ENCODE measurements at regions not wholly inside any gene's neighbourhood (a gene's known extent, or its start where the extent isn't known, plus 50 kb on each side); places are given as distances from the start of the nearest gene placed in this dataset.

GRCh38 chr15:96264351-96264798 lies 66.1 kb upstream of the NR2F2 start:
- ATAC-seq (no peak), DNase-seq (no peak)
- Mint-ChIP-seq H3K9me3 (no peaks in the 10 kb centered on the region), H3K27me3 (no peaks in the 10 kb centered on the region), H3K36me3 (ENCODE audit: low read depth) (no peaks in the 10 kb centered on the region), H3K4me1 (no peaks in the 10 kb centered on the region), H3K27ac (no peak overlapping the region), H3K4me3 (no peak overlapping the region)

- no peak overlapping the region for H3K27ac Mint-ChIP-seq
- H3K4me3 Mint-ChIP-seq, result no peak overlapping the region
- H3K4me1 Mint-ChIP-seq, result no peaks in the 10 kb centered on the region
- H3K9me3 Mint-ChIP-seq, result no peaks in the 10 kb centered on the region
- DNase-seq (no peak), ATAC-seq (no peak)
- H3K36me3 Mint-ChIP-seq (ENCODE audit: low read depth), result no peaks in the 10 kb centered on the region
- no peaks in the 10 kb centered on the region for H3K27me3 Mint-ChIP-seq
These were observed 65.5 kb upstream of the NR2F2 start for GRCh38 chr15:96264801-96265515.

- H3K36me3 Mint-ChIP-seq (ENCODE audit: low read depth), result no peaks in the 10 kb centered on the region
- peaks cover 1% of the 10 kb centered on the region for H3K27me3 Mint-ChIP-seq
- no peaks in the 10 kb centered on the region for H3K9me3 Mint-ChIP-seq
- no peak for ATAC-seq
- no peak overlapping the region for H3K4me3 Mint-ChIP-seq
- H3K27ac Mint-ChIP-seq, result no peak overlapping the region
- no peak for DNase-seq
- no peaks in the 10 kb centered on the region for H3K4me1 Mint-ChIP-seq
These were observed 64.0 kb upstream of the NR2F2 start for GRCh38 chr15:96266456-96266855.

GRCh38 chr15:96267463-96267862 lies 63.0 kb upstream of the NR2F2 start:
- Mint-ChIP-seq H3K4me1 (no peaks in the 10 kb centered on the region), H3K36me3 (ENCODE audit: low read depth) (no peaks in the 10 kb centered on the region), H3K27ac (no peak overlapping the region), H3K9me3 (no peaks in the 10 kb centered on the region), H3K4me3 (no peak overlapping the region), H3K27me3 (peaks cover 2% of the 10 kb centered on the region)
- ATAC-seq (no peak), DNase-seq (no peak)

- Mint-ChIP-seq H3K27ac (no peak overlapping the region), H3K36me3 (ENCODE audit: low read depth) (no peaks in the 10 kb centered on the region), H3K4me1 (no peaks in the 10 kb centered on the region), H3K4me3 (no peak overlapping the region), H3K9me3 (no peaks in the 10 kb centered on the region), H3K27me3 (peaks cover 2% of the 10 kb centered on the region)
- no peak for DNase-seq
- no peak for ATAC-seq
These were observed 61.9 kb upstream of the NR2F2 start for GRCh38 chr15:96268442-96269204.

- Mint-ChIP-seq H3K27me3 (peaks cover 4% of the 10 kb centered on the region), H3K27ac (no peak overlapping the region), H3K36me3 (ENCODE audit: low read depth) (no peaks in the 10 kb centered on the region), H3K4me1 (no peaks in the 10 kb centered on the region), H3K4me3 (no peak overlapping the region), H3K9me3 (no peaks in the 10 kb centered on the region)
- ATAC-seq (no peak), DNase-seq (no peak)
These were observed 59.8 kb upstream of the NR2F2 start for GRCh38 chr15:96270581-96271172.

- ATAC-seq (no peak), DNase-seq (no peak)
- H3K36me3 Mint-ChIP-seq (ENCODE audit: low read depth), result no peaks in the 10 kb centered on the region
- H3K27me3 Mint-ChIP-seq, result peaks cover 4% of the 10 kb centered on the region
- no peaks in the 10 kb centered on the region for H3K4me1 Mint-ChIP-seq
- no peak overlapping the region for H3K4me3 Mint-ChIP-seq
- no peaks in the 10 kb centered on the region for H3K9me3 Mint-ChIP-seq
- no peak overlapping the region for H3K27ac Mint-ChIP-seq
These were observed 58.1 kb upstream of the NR2F2 start for GRCh38 chr15:96272427-96272826.

- ATAC-seq (peak; percentile 86), DNase-seq (peak; percentile 25)
- H3K9me3 Mint-ChIP-seq, result peaks cover 3% of the 10 kb centered on the region
- no peak overlapping the region for H3K4me3 Mint-ChIP-seq
- H3K4me1 Mint-ChIP-seq, result no peaks in the 10 kb centered on the region
- no peaks in the 10 kb centered on the region for H3K36me3 Mint-ChIP-seq (ENCODE audit: low read depth)
- H3K27ac Mint-ChIP-seq, result no peak overlapping the region
- peaks cover 7% of the 10 kb centered on the region for H3K27me3 Mint-ChIP-seq
These were observed 57.0 kb upstream of the NR2F2 start for GRCh38 chr15:96273317-96274086.

GRCh38 chr15:96274087-96274440 lies 56.4 kb upstream of the NR2F2 start:
- no peak overlapping the region for H3K4me3 Mint-ChIP-seq
- no peaks in the 10 kb centered on the region for H3K36me3 Mint-ChIP-seq (ENCODE audit: low read depth)
- DNase-seq (no peak), ATAC-seq (no peak)
- peaks cover 3% of the 10 kb centered on the region for H3K9me3 Mint-ChIP-seq
- no peak overlapping the region for H3K27ac Mint-ChIP-seq
- H3K4me1 Mint-ChIP-seq, result no peaks in the 10 kb centered on the region
- peaks cover 7% of the 10 kb centered on the region for H3K27me3 Mint-ChIP-seq

- ATAC-seq (no peak), DNase-seq (no peak)
- Mint-ChIP-seq H3K9me3 (peaks cover 3% of the 10 kb centered on the region), H3K4me1 (no peaks in the 10 kb centered on the region), H3K27ac (no peak overlapping the region), H3K36me3 (ENCODE audit: low read depth) (no peaks in the 10 kb centered on the region), H3K27me3 (peaks cover 9% of the 10 kb centered on the region), H3K4me3 (no peak overlapping the region)
These were observed 55.8 kb upstream of the NR2F2 start for GRCh38 chr15:96274698-96275097.

- no peaks in the 10 kb centered on the region for H3K36me3 Mint-ChIP-seq (ENCODE audit: low read depth)
- ATAC-seq, result no peak
- H3K27ac Mint-ChIP-seq, result no peak overlapping the region
- H3K4me1 Mint-ChIP-seq, result no peaks in the 10 kb centered on the region
- no peak overlapping the region for H3K4me3 Mint-ChIP-seq
- peaks cover 8% of the 10 kb centered on the region for H3K9me3 Mint-ChIP-seq
- DNase-seq, result no peak
- peaks cover 7% of the 10 kb centered on the region for H3K27me3 Mint-ChIP-seq
These were observed 53.9 kb upstream of the NR2F2 start for GRCh38 chr15:96276438-96277210.

Data from activated naive CD8-positive, alpha-beta T cell treated with anti-CD3 and anti-CD28 coated beads, Interleukin-2, amount 50 U/mL, for 24 hours (primary cell).